Kidney (tissue), 13 donors: ENCODE measurements at regions not wholly inside any gene's neighbourhood (a gene's known extent, or its start where the extent isn't known, plus 50 kb on each side); places are given as distances from the start of the nearest gene placed in this dataset.

Experiments used
- DNase-seq, 5 donors: peaks; one replicate each; pipeline ENCODE4 v3.0.0-alpha.2; 2013 to 2020
- FAIRE-seq: peaks from 2 replicates; lab custom pipeline; 2012; peaks lifted over from hg19 to GRCh38; lab: Jason Lieb, UNC
- H3K27ac ChIP-seq, 2 donors: one replicate each; pipeline ENCODE4 v1.7.0; 2013; ENCODE audit warnings: low read depth in 2 of 2, low read length in 2 of 2, inconsistent platforms in 1 of 2
- H3K27me3 ChIP-seq: one replicate; pipeline ENCODE4 v1.7.1; 2013; ENCODE audit warnings: low read length, inconsistent platforms; ENCODE audit not compliant: control insufficient read depth, insufficient read depth
- H3K36me3 ChIP-seq, 3 donors: one replicate each; pipeline versions ENCODE4 v1.7.0 to v1.7.1; 2013; ENCODE audit warnings: low read length in 3 of 3, control low read depth in 1 of 3, inconsistent platforms in 1 of 3; ENCODE audit not compliant: insufficient read depth in 3 of 3, control insufficient read depth in 2 of 3
- H3K4me1 ChIP-seq, 3 donors: one replicate each; pipeline versions ENCODE4 v1.7.0 to v1.7.1; 2013; ENCODE audit warnings: low read length in 3 of 3, inconsistent platforms in 1 of 3, low read depth in 1 of 3; ENCODE audit not compliant: control insufficient read depth in 2 of 3, insufficient read depth in 2 of 3
- H3K4me3 ChIP-seq, 3 donors: one replicate each; pipeline versions ENCODE4 v1.7.0 to v1.8.1; 2013; ENCODE audit warnings: low read length in 3 of 3, control low read depth in 1 of 3, inconsistent platforms in 1 of 3
- H3K9ac ChIP-seq, 3 donors: one replicate each; pipeline versions ENCODE4 v1.7.0 to v1.7.1; 2013; ENCODE audit warnings: low read length in 3 of 3, control low read depth in 1 of 3, inconsistent platforms in 1 of 3
- H3K9me3 ChIP-seq, 3 donors: one replicate each; pipeline versions ENCODE4 v1.7.0 to v1.7.1; 2013; ENCODE audit warnings: low read length in 3 of 3, control low read depth in 1 of 3, inconsistent platforms in 1 of 3; ENCODE audit not compliant: control insufficient read depth in 2 of 3, insufficient read depth in 1 of 3
- intact Hi-C: fragments of 100-400 bp; cut with DNase I; formaldehyde crosslinking; loops from one replicate; pipeline ENCODE4 v1.11.1; 2022
- TF ChIP-seq, protein P1 (sequence below): IDR thresholded peaks from 3 replicates; pipeline ENCODE4 v1.5.1; 2012; ENCODE audit warnings: mild to moderate bottlenecking, moderate library complexity, borderline replicate concordance; ENCODE audit not compliant: insufficient read depth; ENCODE audit errors: extremely low read depth
- donor health status: control.
- donor health status: control.
- donor health status: control.
- donor health status: control.
- donor health status: control.
- donor health status: DM: yes; HTN: yes; CAD: no.
- donor health status: Normal renal cell carcinoma (clear cell type).

DNA sequence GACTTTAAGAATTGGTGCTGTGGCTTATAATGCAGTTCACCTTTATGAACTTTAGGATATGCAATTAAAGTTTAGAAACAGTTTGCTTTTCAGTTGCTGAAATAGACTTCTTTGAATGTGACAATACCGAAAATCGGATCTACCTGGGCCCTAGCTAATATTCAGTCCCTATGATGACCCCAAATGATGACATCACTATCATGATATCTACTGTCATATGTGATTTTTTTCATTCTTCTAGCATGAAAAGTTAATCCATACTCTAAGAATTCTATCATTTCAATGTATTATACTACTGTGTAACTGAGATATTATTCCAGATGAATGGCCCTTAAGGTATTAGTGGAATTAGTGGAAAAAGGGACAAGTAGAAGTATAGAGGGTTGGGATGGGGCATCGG is 487.2 kb upstream of the TUSC1 start:
- intact Hi-C loops: no loop called here
- no peaks in the 10 kb centered on the region for H3K36me3 ChIP-seq
- H3K4me1 ChIP-seq: no peaks in the 10 kb centered on the region
- no peak overlapping the region for H3K9ac ChIP-seq
- no peak for FAIRE-seq
- H3K4me3 ChIP-seq: no peak overlapping the region
- no peak for DNase-seq
- TF ChIP-seq, protein P1, sequence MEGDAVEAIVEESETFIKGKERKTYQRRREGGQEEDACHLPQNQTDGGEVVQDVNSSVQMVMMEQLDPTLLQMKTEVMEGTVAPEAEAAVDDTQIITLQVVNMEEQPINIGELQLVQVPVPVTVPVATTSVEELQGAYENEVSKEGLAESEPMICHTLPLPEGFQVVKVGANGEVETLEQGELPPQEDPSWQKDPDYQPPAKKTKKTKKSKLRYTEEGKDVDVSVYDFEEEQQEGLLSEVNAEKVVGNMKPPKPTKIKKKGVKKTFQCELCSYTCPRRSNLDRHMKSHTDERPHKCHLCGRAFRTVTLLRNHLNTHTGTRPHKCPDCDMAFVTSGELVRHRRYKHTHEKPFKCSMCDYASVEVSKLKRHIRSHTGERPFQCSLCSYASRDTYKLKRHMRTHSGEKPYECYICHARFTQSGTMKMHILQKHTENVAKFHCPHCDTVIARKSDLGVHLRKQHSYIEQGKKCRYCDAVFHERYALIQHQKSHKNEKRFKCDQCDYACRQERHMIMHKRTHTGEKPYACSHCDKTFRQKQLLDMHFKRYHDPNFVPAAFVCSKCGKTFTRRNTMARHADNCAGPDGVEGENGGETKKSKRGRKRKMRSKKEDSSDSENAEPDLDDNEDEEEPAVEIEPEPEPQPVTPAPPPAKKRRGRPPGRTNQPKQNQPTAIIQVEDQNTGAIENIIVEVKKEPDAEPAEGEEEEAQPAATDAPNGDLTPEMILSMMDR: no peak
- no peak overlapping the region for H3K27ac ChIP-seq
- H3K27me3 ChIP-seq: no peaks in the 10 kb centered on the region
- H3K9me3 ChIP-seq: no peaks in the 10 kb centered on the region

DNA sequence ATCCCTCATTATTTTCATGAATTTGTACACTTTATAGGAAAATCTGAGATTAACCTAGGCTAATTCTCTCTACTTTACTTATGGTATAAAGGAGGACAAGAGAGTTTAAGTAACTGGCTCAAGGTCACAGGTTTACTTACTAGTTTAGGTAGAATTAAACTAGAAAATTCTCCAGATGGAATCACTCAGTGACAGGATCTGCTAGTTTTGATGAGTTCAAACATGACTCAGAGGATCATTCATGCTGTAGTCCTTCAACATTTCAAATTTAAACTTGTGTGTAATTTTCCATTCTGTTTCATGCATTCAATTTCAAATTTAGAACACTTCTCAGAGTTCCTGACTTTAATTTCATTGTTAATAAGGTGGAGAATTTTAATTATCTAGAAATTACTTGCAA is 485.7 kb upstream of the TUSC1 start:
- Histone ChIP-seq H3K27me3 (no peaks in the 10 kb centered on the region), H3K36me3 (no peaks in the 10 kb centered on the region), H3K4me1 (no peaks in the 10 kb centered on the region), H3K4me3 (no peak overlapping the region), H3K27ac (no peak overlapping the region), H3K9me3 (no peaks in the 10 kb centered on the region), H3K9ac (no peak overlapping the region)
- TF ChIP-seq, protein P1: no peak
- intact Hi-C loops: no loop called here
- FAIRE-seq (no peak), DNase-seq (no peak)

DNA sequence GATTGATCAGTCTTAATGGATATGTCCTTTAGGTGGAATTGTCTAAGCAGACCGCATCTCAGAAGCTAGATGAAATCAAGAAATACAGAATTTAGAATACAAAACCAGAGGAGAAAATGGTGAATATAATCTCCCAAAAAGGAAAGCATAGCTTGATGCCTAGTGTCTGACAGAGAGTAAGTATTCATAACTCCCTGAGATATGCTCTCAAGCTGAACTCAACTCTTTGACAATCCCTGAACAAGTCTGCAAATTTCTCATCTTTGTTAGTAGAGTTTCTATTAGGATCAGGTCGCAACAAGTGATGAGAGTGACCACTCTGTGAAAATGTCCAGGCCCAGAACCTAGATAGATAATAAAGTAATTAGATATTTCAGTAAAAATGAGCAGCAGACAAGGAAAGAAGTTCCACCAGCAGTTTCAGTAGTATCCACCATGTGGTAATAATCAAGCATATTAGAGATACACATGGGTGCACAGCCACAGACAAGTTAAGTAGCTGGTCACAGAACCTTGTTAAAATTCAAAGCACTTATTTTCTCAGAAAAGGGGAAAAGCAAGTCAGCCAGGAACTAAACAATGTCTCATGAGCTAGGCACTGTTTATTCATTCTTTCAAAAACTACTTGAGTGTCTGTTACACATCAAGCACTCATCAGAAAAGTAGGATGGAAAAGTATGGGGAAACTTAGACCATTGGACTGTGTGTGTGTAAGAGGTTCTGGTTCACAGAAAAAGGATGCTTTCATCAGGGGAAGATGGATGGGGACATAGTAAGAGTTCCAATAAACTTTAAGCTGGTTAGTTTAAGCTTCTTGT is 481.5 kb upstream of the TUSC1 start:
- H3K4me1 ChIP-seq: no peaks in the 10 kb centered on the region
- H3K36me3 ChIP-seq: no peaks in the 10 kb centered on the region
- intact Hi-C loops: no loop called here
- H3K9me3 ChIP-seq: no peaks in the 10 kb centered on the region
- TF ChIP-seq, protein P1: no peak
- no peak overlapping the region for H3K4me3 ChIP-seq
- H3K27me3 ChIP-seq: no peaks in the 10 kb centered on the region
- DNase-seq (no peak), FAIRE-seq (no peak)
- no peak overlapping the region for H3K27ac ChIP-seq
- H3K9ac ChIP-seq: no peak overlapping the region
